Memory B cell (primary cell): ENCODE measurements at regions not wholly inside any gene's neighbourhood (a gene's known extent, or its start where the extent isn't known, plus 50 kb on each side); places are given as distances from the start of the nearest gene placed in this dataset.
"Not testable (repeated sequence)": the region's sequence is repeated elsewhere in the genome, so short reads cannot be mapped to it uniquely, and the experiment has no call there.

Experiments
- ATAC-seq: fragments of 150-1000 bp; cut with Tn5 transposase; 2 replicates; pipeline ENCODE4 v1.10.0; 2021; ENCODE audit warnings: low read depth, mild to moderate bottlenecking, moderate library complexity
- DNase-seq, 2 donors: peaks; one replicate each; pipeline ENCODE4 v3.0.0; 2022; ENCODE audit warnings: low spot score in 2 of 2
- H3K27ac Mint-ChIP-seq: one replicate; pipeline ENCODE4 v1.8.0; 2022; ENCODE audit warnings: mild to moderate bottlenecking, moderate library complexity, mixed read lengths
- H3K27me3 Mint-ChIP-seq: one replicate; pipeline ENCODE4 v1.8.0; 2022; ENCODE audit warnings: mixed read lengths
- H3K36me3 Mint-ChIP-seq: one replicate; pipeline ENCODE4 v1.8.0; 2022; ENCODE audit warnings: mild to moderate bottlenecking, mixed read lengths
- H3K4me1 Mint-ChIP-seq: one replicate; pipeline ENCODE4 v1.8.0; 2022; ENCODE audit warnings: mixed read lengths
- H3K4me3 Mint-ChIP-seq: one replicate; pipeline ENCODE4 v1.8.0; 2022; ENCODE audit warnings: mild to moderate bottlenecking, moderate library complexity, mixed read lengths
- H3K9me3 Mint-ChIP-seq: one replicate; pipeline ENCODE4 v1.8.0; 2022; ENCODE audit warnings: mixed read lengths

- Mint-ChIP-seq H3K4me3 (no peak overlapping the region), H3K27ac (no peak overlapping the region), H3K27me3 (no peaks in the 10 kb centered on the region)
These were observed 493.3 kb upstream of the NAALADL2 start for GRCh38 chr3:174365796-174366195.

GRCh38 chr3:174366904-174367303 lies 492.2 kb upstream of the NAALADL2 start:
- H3K36me3 Mint-ChIP-seq, result not testable (repeated sequence)

More at GRCh38 chr3:174365796-174366195, 493.3 kb upstream of the NAALADL2 start:
- Mint-ChIP-seq H3K36me3 (no peaks in the 10 kb centered on the region), H3K9me3 (peaks cover 11% of the 10 kb centered on the region), H3K4me1 (no peaks in the 10 kb centered on the region)
- DNase-seq (no peak), ATAC-seq (no peak)

GRCh38 chr3:174376346-174376745 lies 482.8 kb upstream of the NAALADL2 start:
- no peaks in the 10 kb centered on the region for H3K4me1 Mint-ChIP-seq
- no peaks in the 10 kb centered on the region for H3K27me3 Mint-ChIP-seq
- H3K9me3 Mint-ChIP-seq, result peaks cover 4% of the 10 kb centered on the region
- no peak overlapping the region for H3K27ac Mint-ChIP-seq
- H3K4me3 Mint-ChIP-seq, result no peak overlapping the region
- DNase-seq (no peak), ATAC-seq (no peak)
- H3K36me3 Mint-ChIP-seq, result no peaks in the 10 kb centered on the region

More at GRCh38 chr3:174366904-174367303, 492.2 kb upstream of the NAALADL2 start:
- ATAC-seq, DNase-seq, H3K4me3 Mint-ChIP-seq, H3K4me1 Mint-ChIP-seq, H3K27me3 Mint-ChIP-seq, H3K27ac Mint-ChIP-seq: not testable (repeated sequence)
- peaks cover 13% of the 10 kb centered on the region for H3K9me3 Mint-ChIP-seq

GRCh38 chr3:174377096-174377495 lies 482.0 kb upstream of the NAALADL2 start:
- Mint-ChIP-seq H3K27me3 (no peaks in the 10 kb centered on the region), H3K4me3 (no peak overlapping the region), H3K9me3 (peaks cover 2% of the 10 kb centered on the region), H3K4me1 (no peaks in the 10 kb centered on the region), H3K27ac (no peak overlapping the region), H3K36me3 (no peaks in the 10 kb centered on the region)
- ATAC-seq (no peak), DNase-seq (no peak)

- ATAC-seq (no peak), DNase-seq (no peak)
- no peak overlapping the region for H3K4me3 Mint-ChIP-seq
- peaks cover 4% of the 10 kb centered on the region for H3K9me3 Mint-ChIP-seq
- H3K27me3 Mint-ChIP-seq, result no peaks in the 10 kb centered on the region
- H3K36me3 Mint-ChIP-seq, result no peaks in the 10 kb centered on the region
- H3K4me1 Mint-ChIP-seq, result no peaks in the 10 kb centered on the region
- no peak overlapping the region for H3K27ac Mint-ChIP-seq
These were observed 481.4 kb upstream of the NAALADL2 start for GRCh38 chr3:174377684-174378083.

GRCh38 chr3:174382878-174383277 lies 476.3 kb upstream of the NAALADL2 start:
- ATAC-seq, result no peak

GRCh38 chr3:174387736-174388135 lies 471.4 kb upstream of the NAALADL2 start:
- Mint-ChIP-seq H3K4me1 (no peaks in the 10 kb centered on the region), H3K4me3 (no peak overlapping the region)
- no peak for DNase-seq

More at GRCh38 chr3:174382878-174383277, 476.3 kb upstream of the NAALADL2 start:
- no peaks in the 10 kb centered on the region for H3K27me3 Mint-ChIP-seq
- H3K27ac Mint-ChIP-seq, result no peak overlapping the region
- H3K4me1 Mint-ChIP-seq, result no peaks in the 10 kb centered on the region
- peaks cover 5% of the 10 kb centered on the region for H3K9me3 Mint-ChIP-seq
- DNase-seq, result no peak
- no peak overlapping the region for H3K4me3 Mint-ChIP-seq
- H3K36me3 Mint-ChIP-seq, result no peaks in the 10 kb centered on the region

GRCh38 chr3:174397848-174398247 lies 461.3 kb upstream of the NAALADL2 start:
- no peak overlapping the region for H3K4me3 Mint-ChIP-seq
- peaks cover 1% of the 10 kb centered on the region for H3K27me3 Mint-ChIP-seq
- no peak overlapping the region for H3K27ac Mint-ChIP-seq
- no peaks in the 10 kb centered on the region for H3K36me3 Mint-ChIP-seq
- H3K4me1 Mint-ChIP-seq, result no peaks in the 10 kb centered on the region
- DNase-seq (no peak), ATAC-seq (no peak)
- peaks cover 3% of the 10 kb centered on the region for H3K9me3 Mint-ChIP-seq

More at GRCh38 chr3:174387736-174388135, 471.4 kb upstream of the NAALADL2 start:
- H3K27ac Mint-ChIP-seq, result no peak overlapping the region
- H3K27me3 Mint-ChIP-seq, result no peaks in the 10 kb centered on the region
- no peaks in the 10 kb centered on the region for H3K36me3 Mint-ChIP-seq
- no peak for ATAC-seq
- peaks cover 4% of the 10 kb centered on the region for H3K9me3 Mint-ChIP-seq

GRCh38 chr3:174398761-174399160 lies 460.4 kb upstream of the NAALADL2 start:
- no peaks in the 10 kb centered on the region for H3K36me3 Mint-ChIP-seq
- no peak overlapping the region for H3K4me3 Mint-ChIP-seq
- DNase-seq, result no peak
- ATAC-seq, result no peak
- H3K27me3 Mint-ChIP-seq, result peaks cover 1% of the 10 kb centered on the region
- no peaks in the 10 kb centered on the region for H3K4me1 Mint-ChIP-seq
- H3K9me3 Mint-ChIP-seq, result peaks cover 3% of the 10 kb centered on the region
- H3K27ac Mint-ChIP-seq, result no peak overlapping the region

- DNase-seq (no peak), ATAC-seq (no peak)
- H3K4me1 Mint-ChIP-seq, result no peaks in the 10 kb centered on the region
- H3K36me3 Mint-ChIP-seq, result no peaks in the 10 kb centered on the region
- H3K9me3 Mint-ChIP-seq, result peaks cover 3% of the 10 kb centered on the region
- H3K27ac Mint-ChIP-seq, result no peak overlapping the region
- peaks cover 1% of the 10 kb centered on the region for H3K27me3 Mint-ChIP-seq
- no peak overlapping the region for H3K4me3 Mint-ChIP-seq
These were observed 455.3 kb upstream of the NAALADL2 start for GRCh38 chr3:174403831-174404230.

GRCh38 chr3:174408310-174408709 lies 450.8 kb upstream of the NAALADL2 start:
- no peak for ATAC-seq
- H3K36me3 Mint-ChIP-seq, result no peaks in the 10 kb centered on the region
- H3K27me3 Mint-ChIP-seq, result no peaks in the 10 kb centered on the region
- H3K4me3 Mint-ChIP-seq, result no peak overlapping the region
- H3K27ac Mint-ChIP-seq, result no peak overlapping the region
- H3K9me3 Mint-ChIP-seq, result peaks cover 2% of the 10 kb centered on the region
- H3K4me1 Mint-ChIP-seq, result no peaks in the 10 kb centered on the region
- no peak for DNase-seq

GRCh38 chr3:174409086-174409743 lies 449.9 kb upstream of the NAALADL2 start:
- Mint-ChIP-seq H3K27me3 (no peaks in the 10 kb centered on the region), H3K4me3 (no peak overlapping the region), H3K9me3 (peaks cover 2% of the 10 kb centered on the region), H3K27ac (no peak overlapping the region), H3K4me1 (no peaks in the 10 kb centered on the region), H3K36me3 (no peaks in the 10 kb centered on the region)
- DNase-seq (no peak), ATAC-seq (no peak)

GRCh38 chr3:174413062-174413912 lies 445.8 kb upstream of the NAALADL2 start:
- Mint-ChIP-seq H3K27ac (no peak overlapping the region), H3K4me1 (no peaks in the 10 kb centered on the region), H3K4me3 (no peak overlapping the region), H3K9me3 (peaks cover 2% of the 10 kb centered on the region), H3K27me3 (no peaks in the 10 kb centered on the region), H3K36me3 (no peaks in the 10 kb centered on the region)
- no peak for ATAC-seq
- DNase-seq, result no peak

GRCh38 chr3:174414902-174415301 lies 444.2 kb upstream of the NAALADL2 start:
- Mint-ChIP-seq H3K36me3 (no peaks in the 10 kb centered on the region), H3K4me3 (no peak overlapping the region), H3K4me1 (no peaks in the 10 kb centered on the region), H3K27me3 (no peaks in the 10 kb centered on the region), H3K9me3 (no peaks in the 10 kb centered on the region), H3K27ac (no peak overlapping the region)
- no peak for DNase-seq
- no peak for ATAC-seq
